CD4-positive, alpha-beta T cell treated with Interleukin-15 for 1 hour (primary cell): ENCODE measurements at regions not wholly inside any gene's neighbourhood (a gene's known extent, or its start where the extent isn't known, plus 50 kb on each side); places are given as distances from the start of the nearest gene placed in this dataset.

Experiments used
- DNase-seq: peaks from one replicate; pipeline ENCODE4 v3.0.0-alpha.2; 2020

DNA sequence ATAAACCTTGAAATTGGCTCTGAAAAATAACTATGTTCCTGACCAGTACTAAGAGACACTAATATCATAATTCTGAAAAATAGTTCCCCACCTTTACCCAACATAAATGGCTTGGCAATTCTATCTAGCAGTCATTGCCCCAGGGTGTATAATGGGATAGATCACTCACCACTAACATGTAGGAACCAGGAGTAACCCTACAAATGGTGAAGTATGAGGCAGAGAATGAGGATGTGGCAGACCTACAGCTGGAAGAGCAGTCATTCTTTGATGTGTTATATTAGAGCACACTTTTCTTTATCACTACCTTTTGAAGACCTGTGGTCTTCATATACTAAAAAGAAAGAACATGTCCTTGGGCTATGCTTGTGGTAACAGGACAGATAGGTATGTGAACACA lies 136.5 kb upstream of the SYNDIG1 start:
- DNase-seq = no peak

DNA sequence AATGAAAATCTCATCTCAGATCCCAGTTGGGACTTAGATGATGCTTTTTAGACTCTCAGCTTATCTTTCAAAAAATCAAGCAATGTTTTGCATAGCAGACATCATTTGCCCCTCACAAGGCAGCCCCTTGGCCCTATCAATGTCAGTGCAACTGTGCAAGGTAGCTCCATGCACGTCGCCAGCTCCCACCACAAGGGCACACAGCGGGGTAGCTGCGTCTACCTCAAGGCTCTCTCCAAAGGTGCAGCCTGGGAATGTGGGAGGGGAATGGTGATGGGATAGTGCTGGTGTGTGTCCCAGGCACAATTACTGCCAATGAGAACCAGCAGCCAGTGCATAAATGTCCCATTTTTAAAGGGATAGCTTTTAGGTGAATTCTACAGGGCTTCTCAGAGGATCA lies 137.5 kb upstream of the SYNDIG1 start:
- no peak for DNase-seq

DNA sequence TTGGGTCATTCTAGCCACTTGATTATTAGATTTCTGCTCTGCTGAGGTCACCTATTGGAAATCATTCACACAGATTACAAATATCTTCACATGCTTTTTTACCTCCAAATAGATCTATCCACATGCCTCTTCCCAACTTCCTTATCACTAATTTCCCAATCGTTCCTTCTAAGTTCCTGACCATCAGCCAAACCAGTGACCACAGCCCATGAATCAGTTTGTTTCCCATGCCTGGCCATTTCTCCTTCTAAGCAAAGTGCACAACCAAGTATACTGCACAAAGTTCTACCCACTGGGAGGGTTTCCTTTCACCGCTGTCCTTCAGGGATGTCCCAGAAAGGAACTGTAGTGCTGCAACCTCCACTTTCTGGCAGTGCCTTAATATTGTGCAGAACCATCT lies 140.5 kb upstream of the SYNDIG1 start:
- DNase-seq = no peak

DNA sequence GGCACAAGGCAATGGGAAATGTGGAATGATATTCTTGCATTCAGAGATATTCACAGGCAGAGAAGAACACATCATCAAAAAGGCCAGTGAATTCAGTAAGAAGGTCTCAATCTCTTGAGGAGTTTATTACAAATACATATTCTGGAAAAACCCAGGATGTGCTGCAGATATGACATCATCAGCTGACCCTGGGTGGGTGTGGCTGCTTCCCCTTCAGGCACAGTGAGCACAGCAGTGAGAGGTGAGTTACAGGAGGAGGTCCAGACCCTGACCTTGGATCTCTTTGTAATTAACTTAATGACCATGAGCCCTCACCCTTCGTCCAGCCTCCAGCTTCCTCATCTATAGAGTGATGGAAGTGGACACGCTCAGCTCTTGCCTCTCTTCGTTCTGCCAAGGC lies 147.5 kb upstream of the SYNDIG1 start:
- DNase-seq = no peak

- no peak for DNase-seq
Measured at GRCh38 chr20:24318569-24319352, 150.7 kb upstream of the SYNDIG1 start.

DNA sequence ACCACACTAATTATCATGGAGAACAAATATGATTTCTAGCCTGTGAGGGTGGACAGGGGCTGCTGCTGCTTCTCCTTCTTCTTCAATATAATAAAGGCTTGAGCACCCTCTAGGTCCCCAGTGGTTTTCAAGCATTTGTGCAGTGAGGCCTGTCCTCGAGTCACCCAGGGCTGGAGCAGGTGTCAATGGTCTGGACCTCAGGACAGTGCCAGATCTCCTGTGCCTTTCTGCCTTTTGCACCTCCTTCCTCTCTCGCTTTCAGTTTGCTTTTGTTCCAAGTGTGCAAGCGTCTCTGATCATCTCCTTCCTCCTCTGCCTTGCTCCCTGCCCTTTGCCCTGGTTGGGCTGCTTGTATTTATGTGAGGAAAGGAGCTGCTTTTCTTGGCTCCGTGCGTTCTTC lies 152.2 kb upstream of the SYNDIG1 start:
- DNase-seq = no peak

GRCh38 chr20:24316731-24317130 lies 152.7 kb upstream of the SYNDIG1 start:
- no peak for DNase-seq

GRCh38 chr20:24314053-24314452 lies 155.4 kb upstream of the SYNDIG1 start:
- no peak for DNase-seq

DNA sequence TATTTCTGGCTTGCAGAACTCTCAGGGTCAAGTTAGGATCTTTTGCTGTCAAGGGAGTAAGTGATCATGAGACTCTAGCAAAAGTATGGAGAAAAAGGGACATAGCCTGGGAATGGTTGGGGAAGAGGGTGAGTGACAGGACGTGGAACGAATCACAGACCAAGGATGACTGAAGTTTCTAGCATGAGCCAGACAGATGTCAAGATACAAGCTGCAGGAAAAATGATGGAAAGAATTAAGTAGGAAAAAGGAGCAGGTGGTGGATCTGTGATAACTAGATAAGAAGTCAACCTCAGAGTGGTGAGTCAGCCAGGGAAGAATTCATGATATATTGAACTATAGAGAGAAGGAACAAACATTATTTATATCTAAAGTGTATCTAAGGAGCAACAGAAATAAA lies 159.8 kb upstream of the SYNDIG1 start:
- no peak for DNase-seq

GRCh38 chr20:24305371-24305770 lies 164.1 kb upstream of the SYNDIG1 start:
- no peak for DNase-seq

DNA sequence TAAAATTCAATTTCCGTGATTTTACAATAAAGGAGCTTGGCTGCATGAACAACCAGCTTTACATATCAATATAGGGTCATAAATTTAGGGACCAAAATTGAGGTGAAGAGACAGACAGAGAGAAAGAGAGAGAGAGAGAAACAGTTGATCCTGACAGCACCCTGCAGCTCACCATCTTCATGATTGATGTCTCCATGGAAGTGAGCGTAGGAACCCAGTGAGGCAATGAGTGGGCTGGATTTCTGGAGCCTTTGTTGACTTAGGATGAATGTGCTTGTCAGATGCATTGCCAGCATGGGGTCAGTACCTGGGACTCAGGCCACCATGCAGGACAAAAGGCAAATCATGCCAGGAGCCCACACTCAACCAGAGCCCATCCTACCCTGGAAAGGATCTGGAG lies 165.1 kb upstream of the SYNDIG1 start:
- no peak for DNase-seq

DNA sequence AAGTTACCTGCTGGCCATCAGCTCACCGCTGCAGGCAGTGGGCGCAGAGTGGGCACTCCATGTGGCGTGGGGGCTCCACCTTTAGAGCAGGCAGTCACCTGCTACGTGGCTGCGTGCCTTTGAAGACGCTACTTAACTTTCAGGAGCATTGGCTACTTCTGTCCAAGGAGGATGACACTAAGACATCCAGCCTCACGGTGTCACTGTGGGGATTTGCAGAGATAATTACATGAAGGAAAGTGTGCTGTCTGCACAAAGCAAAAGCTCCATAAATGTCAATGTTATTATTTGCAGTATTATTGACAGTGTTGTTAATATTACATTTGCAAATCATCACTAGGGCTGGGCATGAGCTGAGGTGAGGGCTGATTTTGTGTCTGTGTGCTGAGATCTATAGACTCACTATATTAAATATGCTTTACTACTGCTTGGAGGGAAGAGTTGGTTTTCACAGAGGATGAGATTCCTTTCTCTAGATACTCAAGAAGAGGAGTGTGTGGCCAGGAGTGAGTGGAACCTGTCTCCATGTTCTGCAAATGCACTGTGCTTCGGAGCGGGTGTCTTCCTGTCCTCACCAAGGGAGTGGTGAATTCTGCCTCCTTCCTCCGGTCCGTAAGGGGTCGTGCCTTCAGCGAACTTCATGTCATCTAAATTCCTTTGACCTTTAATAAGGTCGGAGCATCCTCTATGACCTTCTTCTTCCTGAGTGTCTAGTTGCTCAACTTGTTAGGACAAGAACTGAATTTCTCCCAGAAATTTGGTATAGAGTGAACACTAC lies 165.8 kb upstream of the SYNDIG1 start:
- no peak for DNase-seq

DNA sequence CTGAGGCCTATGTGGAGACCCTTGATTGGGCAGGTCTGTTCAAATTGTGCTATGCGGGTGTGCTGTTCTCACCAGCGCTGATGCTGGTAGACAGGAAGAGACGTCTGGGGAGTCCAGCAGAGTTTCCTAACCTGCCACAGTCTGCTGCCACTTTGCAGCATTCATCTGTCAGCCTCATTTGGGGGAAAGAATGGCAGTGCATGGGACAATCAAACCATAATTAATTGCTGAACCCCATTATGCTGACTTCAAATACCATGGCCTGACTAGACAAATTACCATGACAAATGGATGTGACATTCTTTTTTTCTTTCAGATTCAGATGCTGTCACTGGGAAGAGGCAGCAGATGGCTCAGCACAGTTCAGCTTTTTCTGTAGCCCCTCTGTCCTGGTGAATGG lies 171.4 kb upstream of the SYNDIG1 start:
- DNase-seq = no peak

- DNase-seq = no peak
Measured at GRCh38 chr20:24296477-24297261, 172.8 kb upstream of the SYNDIG1 start.

DNA sequence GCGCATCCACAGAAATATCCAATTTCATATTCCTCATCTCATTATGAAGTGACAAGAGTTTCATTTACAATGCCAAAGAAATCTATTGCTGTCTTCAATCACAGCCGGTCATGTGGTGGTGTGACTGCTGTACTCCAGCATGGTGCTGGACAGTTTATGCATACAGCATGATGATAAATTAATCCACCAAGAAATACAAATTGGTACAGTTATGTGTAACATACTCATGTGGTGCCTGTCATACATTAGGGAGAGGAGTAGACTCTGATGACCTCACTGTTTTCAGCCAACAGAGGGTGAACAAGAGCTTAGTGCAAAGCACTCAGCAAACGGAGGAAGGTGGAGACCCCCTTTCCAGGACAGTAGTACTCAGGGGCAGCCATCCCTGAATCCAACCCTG lies 178.4 kb upstream of the SYNDIG1 start:
- DNase-seq = no peak

DNA sequence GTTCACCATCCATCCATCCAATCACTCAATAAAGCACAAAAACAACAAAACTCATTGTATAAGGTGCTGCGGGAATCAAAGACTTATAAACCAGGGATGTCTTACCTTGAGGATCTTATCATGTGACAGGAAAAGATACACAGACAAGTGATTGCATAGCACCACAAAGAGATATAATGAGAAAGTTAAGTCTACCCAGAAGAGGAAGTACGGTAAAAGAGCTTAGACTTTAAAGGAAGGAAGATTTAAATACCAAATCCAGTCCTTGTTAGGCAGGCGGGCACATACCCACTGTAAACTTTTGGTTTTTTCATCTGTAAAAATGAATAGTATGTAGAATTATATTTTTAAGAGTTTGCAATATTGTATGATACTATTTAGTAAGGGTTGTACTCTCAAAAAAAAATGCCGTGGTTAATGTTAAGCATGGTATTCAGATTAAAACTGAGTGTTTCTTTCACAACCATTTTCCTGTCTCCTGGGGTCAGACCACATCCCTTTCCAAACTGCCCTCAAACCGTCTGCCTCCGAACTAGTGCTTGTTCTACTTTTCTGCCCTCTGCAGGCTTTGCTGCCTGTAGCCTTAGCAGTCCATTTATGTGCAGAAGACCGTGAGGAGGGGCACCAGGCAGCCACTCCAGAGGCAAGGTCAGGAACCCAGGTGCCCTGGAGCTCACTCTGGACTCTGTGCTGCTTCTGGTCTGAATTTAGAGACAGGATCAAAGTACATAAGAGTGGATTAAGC lies 179.5 kb upstream of the SYNDIG1 start:
- no peak for DNase-seq

GRCh38 chr20:24283186-24283585 lies 186.2 kb upstream of the SYNDIG1 start:
- DNase-seq = no peak

DNA sequence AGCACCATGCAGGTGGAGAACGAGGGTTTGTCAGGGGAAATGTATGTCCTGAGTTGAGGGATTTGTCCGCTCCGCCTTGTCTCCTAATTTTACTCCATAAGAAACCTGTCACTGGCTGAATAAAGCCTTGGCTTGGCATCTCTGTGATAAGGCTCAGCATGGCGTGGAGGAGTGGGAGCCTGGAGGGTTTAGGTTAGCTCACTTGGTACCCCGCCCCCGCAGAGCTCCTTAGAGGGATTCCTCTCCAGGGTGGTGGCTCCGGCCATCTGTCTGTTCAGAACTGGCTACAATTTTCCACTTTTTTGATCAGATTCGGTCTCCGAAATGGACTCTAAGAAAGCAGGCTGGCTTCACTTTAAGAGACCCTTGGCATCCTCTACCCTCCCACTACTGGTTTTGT lies 192.2 kb upstream of the SYNDIG1 start:
- DNase-seq = no peak

DNA sequence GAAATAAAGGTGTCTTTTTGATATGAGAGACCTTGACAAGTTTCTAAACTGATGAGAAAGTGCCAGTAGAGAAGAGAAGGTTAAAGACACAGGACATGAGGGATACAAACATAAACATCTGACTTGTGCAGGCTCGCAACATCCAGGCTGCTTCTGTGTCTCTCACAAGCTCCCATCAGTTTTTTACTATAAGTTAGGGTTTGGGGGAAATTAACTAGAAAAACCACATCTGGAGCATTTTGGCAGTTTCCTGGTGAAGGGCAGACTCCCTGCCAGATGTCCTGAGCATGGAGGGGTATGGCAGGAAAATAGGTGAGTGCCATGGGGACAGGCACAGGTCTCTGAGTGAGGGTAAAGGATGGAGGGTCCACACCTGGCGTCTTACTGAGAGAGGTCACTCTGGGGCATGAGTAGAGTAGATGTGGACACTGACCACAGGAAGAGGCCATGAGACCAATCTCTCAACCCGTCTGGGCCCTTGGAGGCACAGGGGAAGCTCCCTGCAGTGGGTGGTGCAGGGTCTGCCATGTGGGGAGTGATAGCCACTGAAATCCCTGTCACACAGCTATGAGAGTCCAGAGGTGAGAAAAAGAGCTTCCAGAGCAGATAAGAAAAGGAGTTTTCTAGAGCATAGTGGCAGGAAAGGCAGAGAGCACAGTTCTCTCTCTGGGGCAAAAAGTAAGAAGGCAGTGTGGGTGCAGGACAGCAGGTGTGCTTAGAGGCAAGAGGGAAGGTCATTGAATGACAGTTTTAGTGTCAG lies 193.3 kb upstream of the SYNDIG1 start:
- DNase-seq = no peak

GRCh38 chr20:24273251-24273650 lies 196.2 kb upstream of the SYNDIG1 start:
- DNase-seq = no peak

- no peak for DNase-seq
Measured at GRCh38 chr20:24261351-24261750, 208.1 kb upstream of the SYNDIG1 start.

DNA sequence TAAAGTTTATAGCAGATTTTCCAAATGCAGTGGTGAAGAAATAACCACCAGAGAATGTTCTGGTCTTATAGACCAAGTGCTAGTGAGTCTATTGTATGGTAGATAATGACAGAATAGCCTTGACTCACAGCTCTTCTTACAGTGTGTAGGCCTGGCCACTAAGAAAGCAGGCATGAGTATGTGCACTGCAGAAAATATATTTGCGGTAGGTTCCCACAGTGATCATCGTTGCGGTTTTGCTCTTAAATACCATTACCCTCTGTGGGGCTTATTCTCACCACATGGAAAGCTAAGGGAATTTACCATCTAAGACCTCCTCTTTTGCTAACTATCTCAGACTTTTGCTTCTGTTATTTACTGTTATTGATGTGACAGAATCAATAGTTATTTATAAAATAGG lies 212.3 kb upstream of the SYNDIG1 start:
- DNase-seq = no peak
